ENCODE measurements at regions not wholly inside any gene's neighbourhood (a gene's known extent, or its start where the extent isn't known, plus 50 kb on each side); places are given as distances from the start of the nearest gene placed in this dataset.
A peak's percentile ranks its signal among the peaks of the same experiment; 100 is the strongest.

DNA sequence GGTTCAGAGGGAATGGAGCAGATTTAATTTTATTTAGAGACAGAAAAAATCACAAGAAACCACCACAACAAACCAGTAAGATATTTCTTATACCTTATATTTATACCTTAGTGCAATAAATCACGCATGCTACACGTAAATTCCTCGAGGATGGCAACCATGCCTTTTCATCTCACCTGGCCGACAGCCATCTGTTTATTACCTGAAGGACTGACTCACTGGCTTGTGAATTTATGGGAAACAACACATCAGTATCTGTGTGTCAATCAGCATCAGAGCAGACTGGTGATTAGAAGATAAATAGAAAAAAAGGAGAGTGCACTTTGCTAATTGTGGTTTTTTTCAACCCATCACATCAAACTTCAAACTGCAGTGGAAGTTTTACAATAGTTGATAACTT, 58.4 kb downstream of the S1PR1 start:
- TF ChIP-seq, protein P1, sequence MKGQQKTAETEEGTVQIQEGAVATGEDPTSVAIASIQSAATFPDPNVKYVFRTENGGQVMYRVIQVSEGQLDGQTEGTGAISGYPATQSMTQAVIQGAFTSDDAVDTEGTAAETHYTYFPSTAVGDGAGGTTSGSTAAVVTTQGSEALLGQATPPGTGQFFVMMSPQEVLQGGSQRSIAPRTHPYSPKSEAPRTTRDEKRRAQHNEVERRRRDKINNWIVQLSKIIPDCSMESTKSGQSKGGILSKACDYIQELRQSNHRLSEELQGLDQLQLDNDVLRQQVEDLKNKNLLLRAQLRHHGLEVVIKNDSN (IDR thresholded peaks at IDR 0.05), result no peak
- TF ChIP-seq CREB1 (IDR thresholded peaks at IDR 0.05; ENCODE audit: low read depth) (no peak), FOXM1 (IDR thresholded peaks at IDR 0.05; ENCODE audit: borderline replicate concordance, low read depth) (no peak), EGR1 (IDR thresholded peaks at IDR 0.05) (no peak), TEAD4 (IDR thresholded peaks at IDR 0.05) (no peak), CEBPB (IDR thresholded peaks at IDR 0.05) (no peak), ZBTB7A (IDR thresholded peaks at IDR 0.05; ENCODE audit: low read depth) (no peak), NFIC (IDR thresholded peaks at IDR 0.05) (no peak), EP300 (IDR thresholded peaks at IDR 0.05; ENCODE audit: borderline replicate concordance) (no peak)

DNA sequence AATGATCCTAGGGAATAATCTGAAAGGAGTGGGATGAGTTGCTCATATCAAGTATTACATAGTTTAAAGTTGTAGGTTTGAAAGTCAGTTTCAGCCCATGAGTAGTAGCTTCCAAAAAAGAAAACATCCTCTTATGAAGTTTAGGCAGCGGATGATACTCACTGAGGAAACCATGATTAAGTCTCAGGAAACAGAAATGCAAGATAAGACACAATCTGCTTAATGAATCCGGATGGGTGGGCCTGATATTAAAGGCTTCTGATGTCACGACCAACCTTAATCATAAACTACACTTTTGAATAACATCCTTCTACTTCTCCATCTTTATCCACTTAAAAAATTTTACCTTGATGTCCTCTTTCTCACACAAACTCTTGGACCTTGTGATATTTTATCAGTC, 61.8 kb downstream of the S1PR1 start:
- TF ChIP-seq EP300 (IDR thresholded peaks at IDR 0.05; ENCODE audit: borderline replicate concordance) (no peak), EGR1 (IDR thresholded peaks at IDR 0.05) (no peak), TCF12 (IDR thresholded peaks at IDR 0.05; ENCODE audit: low read depth) (no peak), NFIC (IDR thresholded peaks at IDR 0.05) (no peak), CREB1 (IDR thresholded peaks at IDR 0.05; ENCODE audit: low read depth) (no peak), TAF1 (IDR thresholded peaks at IDR 0.05; ENCODE audit: low read depth) (no peak), RAD21 (IDR thresholded peaks at IDR 0.05; ENCODE audit: low read depth) (no peak), CEBPB (IDR thresholded peaks at IDR 0.05) (no peak), FOXM1 (IDR thresholded peaks at IDR 0.05; ENCODE audit: borderline replicate concordance, low read depth) (no peak), TEAD4 (IDR thresholded peaks at IDR 0.05) (no peak), ZBTB7A (IDR thresholded peaks at IDR 0.05; ENCODE audit: low read depth) (no peak), YY1 (IDR thresholded peaks at IDR 0.05; ENCODE audit: low read depth) (no peak)
- TF ChIP-seq, protein P2, sequence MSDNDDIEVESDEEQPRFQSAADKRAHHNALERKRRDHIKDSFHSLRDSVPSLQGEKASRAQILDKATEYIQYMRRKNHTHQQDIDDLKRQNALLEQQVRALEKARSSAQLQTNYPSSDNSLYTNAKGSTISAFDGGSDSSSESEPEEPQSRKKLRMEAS (IDR thresholded peaks at IDR 0.05), result no peak
- TF ChIP-seq, protein P1 (IDR thresholded peaks at IDR 0.05), result no peak
- TF ChIP-seq, protein P3, sequence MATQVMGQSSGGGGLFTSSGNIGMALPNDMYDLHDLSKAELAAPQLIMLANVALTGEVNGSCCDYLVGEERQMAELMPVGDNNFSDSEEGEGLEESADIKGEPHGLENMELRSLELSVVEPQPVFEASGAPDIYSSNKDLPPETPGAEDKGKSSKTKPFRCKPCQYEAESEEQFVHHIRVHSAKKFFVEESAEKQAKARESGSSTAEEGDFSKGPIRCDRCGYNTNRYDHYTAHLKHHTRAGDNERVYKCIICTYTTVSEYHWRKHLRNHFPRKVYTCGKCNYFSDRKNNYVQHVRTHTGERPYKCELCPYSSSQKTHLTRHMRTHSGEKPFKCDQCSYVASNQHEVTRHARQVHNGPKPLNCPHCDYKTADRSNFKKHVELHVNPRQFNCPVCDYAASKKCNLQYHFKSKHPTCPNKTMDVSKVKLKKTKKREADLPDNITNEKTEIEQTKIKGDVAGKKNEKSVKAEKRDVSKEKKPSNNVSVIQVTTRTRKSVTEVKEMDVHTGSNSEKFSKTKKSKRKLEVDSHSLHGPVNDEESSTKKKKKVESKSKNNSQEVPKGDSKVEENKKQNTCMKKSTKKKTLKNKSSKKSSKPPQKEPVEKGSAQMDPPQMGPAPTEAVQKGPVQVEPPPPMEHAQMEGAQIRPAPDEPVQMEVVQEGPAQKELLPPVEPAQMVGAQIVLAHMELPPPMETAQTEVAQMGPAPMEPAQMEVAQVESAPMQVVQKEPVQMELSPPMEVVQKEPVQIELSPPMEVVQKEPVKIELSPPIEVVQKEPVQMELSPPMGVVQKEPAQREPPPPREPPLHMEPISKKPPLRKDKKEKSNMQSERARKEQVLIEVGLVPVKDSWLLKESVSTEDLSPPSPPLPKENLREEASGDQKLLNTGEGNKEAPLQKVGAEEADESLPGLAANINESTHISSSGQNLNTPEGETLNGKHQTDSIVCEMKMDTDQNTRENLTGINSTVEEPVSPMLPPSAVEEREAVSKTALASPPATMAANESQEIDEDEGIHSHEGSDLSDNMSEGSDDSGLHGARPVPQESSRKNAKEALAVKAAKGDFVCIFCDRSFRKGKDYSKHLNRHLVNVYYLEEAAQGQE (IDR thresholded peaks at IDR 0.05; ENCODE audit: low read depth), result no peak

DNA sequence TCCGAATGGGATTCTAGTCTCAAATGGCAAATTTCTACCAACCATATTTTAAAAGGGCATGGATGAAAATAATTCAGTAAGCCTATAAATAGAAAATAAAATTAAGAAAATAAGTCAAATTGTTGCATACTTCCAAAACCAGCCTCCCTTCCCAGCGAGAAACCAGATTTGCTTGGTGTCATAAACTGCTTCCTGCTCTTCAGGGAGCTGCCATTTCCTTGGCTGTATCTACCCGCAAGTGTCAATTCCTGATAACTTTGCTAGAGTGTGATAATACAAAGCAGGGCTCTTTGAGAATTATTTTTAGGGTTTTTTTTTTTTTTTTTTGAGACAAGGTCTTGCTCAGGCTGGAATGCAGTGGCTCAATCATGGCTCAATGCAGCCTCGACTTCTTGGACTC, 62.3 kb downstream of the S1PR1 start:
- no peak for TF ChIP-seq YY1 (IDR thresholded peaks at IDR 0.05; ENCODE audit: low read depth)
- no peak for TF ChIP-seq CREB1 (IDR thresholded peaks at IDR 0.05; ENCODE audit: low read depth)
- no peak for TF ChIP-seq RAD21 (IDR thresholded peaks at IDR 0.05; ENCODE audit: low read depth)
- no peak for TF ChIP-seq EP300 (IDR thresholded peaks at IDR 0.05; ENCODE audit: borderline replicate concordance)
- TF ChIP-seq EGR1 (IDR thresholded peaks at IDR 0.05), result no peak
- TF ChIP-seq, protein P2 (IDR thresholded peaks at IDR 0.05), result no peak
- TF ChIP-seq ZBTB7A (IDR thresholded peaks at IDR 0.05; ENCODE audit: low read depth), result no peak
- TF ChIP-seq TAF1 (IDR thresholded peaks at IDR 0.05; ENCODE audit: low read depth), result no peak
- TF ChIP-seq, protein P1 (IDR thresholded peaks at IDR 0.05), result no peak
- no peak for TF ChIP-seq TCF12 (IDR thresholded peaks at IDR 0.05; ENCODE audit: low read depth)
- TF ChIP-seq CEBPB (IDR thresholded peaks at IDR 0.05), result no peak
- TF ChIP-seq NFIC (IDR thresholded peaks at IDR 0.05), result no peak
- TF ChIP-seq, protein P3 (IDR thresholded peaks at IDR 0.05; ENCODE audit: low read depth), result no peak
- TF ChIP-seq FOXM1 (IDR thresholded peaks at IDR 0.05; ENCODE audit: borderline replicate concordance, low read depth), result no peak

DNA sequence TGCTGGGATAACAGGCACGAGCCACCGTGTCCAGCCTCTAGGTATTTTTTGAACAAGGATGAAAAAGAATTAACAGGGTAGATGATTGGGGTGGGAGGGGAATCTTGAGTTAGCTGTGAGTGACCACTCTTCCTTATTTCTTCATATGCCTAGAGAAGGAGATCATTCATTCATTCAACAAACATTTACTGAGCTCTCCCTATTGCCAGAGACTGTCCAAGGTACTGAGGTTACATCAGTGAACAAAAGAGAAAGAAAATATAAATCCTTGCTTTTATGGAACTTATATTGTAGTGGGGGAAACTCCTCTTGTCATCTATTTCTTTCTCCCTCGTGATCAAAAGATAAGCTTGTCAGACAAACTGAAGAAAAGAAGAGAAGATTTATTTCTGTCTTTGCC, 62.9 kb downstream of the S1PR1 start:
- TF ChIP-seq, protein P3 (IDR thresholded peaks at IDR 0.05; ENCODE audit: low read depth), result peak; percentile 64
- no peak for TF ChIP-seq EGR1 (IDR thresholded peaks at IDR 0.05)

Data from Ishikawa (cell line).